ENCODE measurements at regions not wholly inside any gene's neighbourhood (a gene's known extent, or its start where the extent isn't known, plus 50 kb on each side); places are given as distances from the start of the nearest gene placed in this dataset.

DNA sequence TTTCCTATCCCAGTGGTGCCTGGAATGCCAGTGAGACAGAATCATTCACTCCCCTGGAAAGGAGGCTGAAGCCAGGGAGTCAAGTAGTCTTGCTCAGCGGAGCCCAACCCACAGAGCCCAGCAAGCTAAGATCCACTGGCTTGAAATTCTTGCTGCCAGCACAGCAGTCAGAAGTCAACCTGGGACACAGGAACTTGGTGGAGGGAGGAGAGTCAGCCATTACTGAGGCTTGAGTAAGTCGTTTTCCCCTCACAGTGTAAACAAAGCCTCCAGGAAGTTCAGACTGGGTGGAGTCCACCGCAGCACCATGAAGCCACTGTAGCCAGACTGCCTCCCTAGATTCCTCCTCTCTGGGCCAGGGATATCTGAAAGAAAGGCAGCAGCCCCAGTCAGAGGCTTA, 283.2 kb upstream of the CPEB2 start:
- H3K36me3 ChIP-seq (ENCODE audit: insufficient read depth, low read length) = no peaks in the 10 kb centered on the region
- peak overlapping the region; percentile 6 for H2AFZ ChIP-seq (ENCODE audit: low read length)
- H3K4me1 ChIP-seq (ENCODE audit: insufficient read depth, low read length) = peaks cover 18% of the 10 kb centered on the region
- no peaks in the 10 kb centered on the region for H4K20me1 ChIP-seq (ENCODE audit: insufficient read depth, low read length)
- no peak overlapping the region for H3K4me3 ChIP-seq (ENCODE audit: insufficient read depth, low read length)
- no peaks in the 10 kb centered on the region for H3K27me3 ChIP-seq (ENCODE audit: insufficient read depth, low read length)
- no peaks in the 10 kb centered on the region for H3K9me3 ChIP-seq (ENCODE audit: low read depth, low read length)
- TF ChIP-seq, protein P1, sequence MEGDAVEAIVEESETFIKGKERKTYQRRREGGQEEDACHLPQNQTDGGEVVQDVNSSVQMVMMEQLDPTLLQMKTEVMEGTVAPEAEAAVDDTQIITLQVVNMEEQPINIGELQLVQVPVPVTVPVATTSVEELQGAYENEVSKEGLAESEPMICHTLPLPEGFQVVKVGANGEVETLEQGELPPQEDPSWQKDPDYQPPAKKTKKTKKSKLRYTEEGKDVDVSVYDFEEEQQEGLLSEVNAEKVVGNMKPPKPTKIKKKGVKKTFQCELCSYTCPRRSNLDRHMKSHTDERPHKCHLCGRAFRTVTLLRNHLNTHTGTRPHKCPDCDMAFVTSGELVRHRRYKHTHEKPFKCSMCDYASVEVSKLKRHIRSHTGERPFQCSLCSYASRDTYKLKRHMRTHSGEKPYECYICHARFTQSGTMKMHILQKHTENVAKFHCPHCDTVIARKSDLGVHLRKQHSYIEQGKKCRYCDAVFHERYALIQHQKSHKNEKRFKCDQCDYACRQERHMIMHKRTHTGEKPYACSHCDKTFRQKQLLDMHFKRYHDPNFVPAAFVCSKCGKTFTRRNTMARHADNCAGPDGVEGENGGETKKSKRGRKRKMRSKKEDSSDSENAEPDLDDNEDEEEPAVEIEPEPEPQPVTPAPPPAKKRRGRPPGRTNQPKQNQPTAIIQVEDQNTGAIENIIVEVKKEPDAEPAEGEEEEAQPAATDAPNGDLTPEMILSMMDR (IDR thresholded peaks at IDR 0.05; ENCODE audit: extremely low read depth, low read depth, low read length) = no peak
- DNase-seq (ENCODE audit: insufficient read length, low spot score, missing footprints) = no peak
- H3K27ac ChIP-seq (ENCODE audit: low read depth, low read length) = peak overlapping the region; percentile 35
- H3K4me2 ChIP-seq (ENCODE audit: insufficient read depth, low read length) = no peak overlapping the region
- no peaks in the 10 kb centered on the region for H3K79me2 ChIP-seq (ENCODE audit: insufficient read depth, low read length)

DNA sequence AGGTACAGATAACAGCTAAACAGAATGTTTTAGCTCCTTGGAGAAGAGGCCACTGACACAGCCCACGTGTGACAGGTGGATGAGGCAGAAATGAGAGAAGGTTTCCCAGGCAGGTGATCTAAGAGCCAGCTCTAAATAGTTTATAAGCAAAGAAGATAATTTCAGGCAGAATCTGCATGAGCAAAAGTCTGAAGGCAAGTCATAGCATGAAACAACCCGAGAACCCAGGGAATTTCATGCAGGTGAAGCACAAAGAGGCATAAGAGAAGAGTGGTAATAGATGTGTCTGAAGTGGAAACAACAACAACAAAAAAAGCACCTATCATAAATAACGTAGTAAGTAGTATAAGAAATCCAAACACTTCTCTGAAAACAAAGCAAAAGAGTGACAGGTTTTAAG, 275.8 kb upstream of the CPEB2 start:
- Histone ChIP-seq H3K27me3 (ENCODE audit: insufficient read depth, low read length) (no peaks in the 10 kb centered on the region), H2AFZ (ENCODE audit: low read length) (no peak overlapping the region), H3K4me2 (ENCODE audit: insufficient read depth, low read length) (peak overlapping the region; percentile 24), H3K4me3 (ENCODE audit: insufficient read depth, low read length) (no peak overlapping the region), H4K20me1 (ENCODE audit: insufficient read depth, low read length) (no peaks in the 10 kb centered on the region), H3K36me3 (ENCODE audit: insufficient read depth, low read length) (no peaks in the 10 kb centered on the region), H3K27ac (ENCODE audit: low read depth, low read length) (no peak overlapping the region), H3K4me1 (ENCODE audit: insufficient read depth, low read length) (peaks cover 9% of the 10 kb centered on the region), H3K9me3 (ENCODE audit: low read depth, low read length) (no peaks in the 10 kb centered on the region), H3K79me2 (ENCODE audit: insufficient read depth, low read length) (no peaks in the 10 kb centered on the region)
- TF ChIP-seq, protein P1 (IDR thresholded peaks at IDR 0.05; ENCODE audit: extremely low read depth, low read depth, low read length) = no peak
- DNase-seq (ENCODE audit: insufficient read length, low spot score, missing footprints) = no peak

DNA sequence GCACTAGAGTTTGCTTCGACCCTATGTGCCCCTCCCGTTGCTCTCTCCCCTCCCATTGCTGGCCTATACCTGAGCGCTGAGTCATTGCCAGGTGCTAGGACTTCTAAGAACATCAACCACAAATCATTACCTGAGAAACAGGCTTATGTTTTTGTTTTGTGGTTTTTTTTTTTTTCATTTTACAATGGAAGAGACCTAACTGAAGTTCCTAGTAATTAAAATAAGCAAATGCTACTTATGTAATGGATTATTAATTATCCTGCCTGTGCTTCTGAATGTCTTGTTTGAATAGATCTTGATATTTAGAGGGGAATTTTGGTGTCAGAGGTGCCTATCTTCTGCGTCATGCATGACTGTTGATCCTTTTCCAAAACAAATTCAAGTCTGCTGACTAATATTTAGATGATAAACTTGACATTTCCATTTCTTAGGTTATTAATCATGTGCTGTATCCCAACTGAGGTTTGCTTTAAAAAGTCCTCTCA, 275.4 kb upstream of the CPEB2 start:
- Histone ChIP-seq H4K20me1 (ENCODE audit: insufficient read depth, low read length) (no peaks in the 10 kb centered on the region), H3K4me3 (ENCODE audit: insufficient read depth, low read length) (no peak overlapping the region), H3K27me3 (ENCODE audit: insufficient read depth, low read length) (no peaks in the 10 kb centered on the region), H3K79me2 (ENCODE audit: insufficient read depth, low read length) (no peaks in the 10 kb centered on the region), H3K27ac (ENCODE audit: low read depth, low read length) (no peak overlapping the region), H2AFZ (ENCODE audit: low read length) (no peak overlapping the region), H3K4me2 (ENCODE audit: insufficient read depth, low read length) (peak overlapping the region; percentile 24), H3K4me1 (ENCODE audit: insufficient read depth, low read length) (peaks cover 9% of the 10 kb centered on the region), H3K9me3 (ENCODE audit: low read depth, low read length) (no peaks in the 10 kb centered on the region), H3K36me3 (ENCODE audit: insufficient read depth, low read length) (no peaks in the 10 kb centered on the region)
- DNase-seq (ENCODE audit: insufficient read length, low spot score, missing footprints) = no peak
- TF ChIP-seq, protein P1 (IDR thresholded peaks at IDR 0.05; ENCODE audit: extremely low read depth, low read depth, low read length) = no peak

DNA sequence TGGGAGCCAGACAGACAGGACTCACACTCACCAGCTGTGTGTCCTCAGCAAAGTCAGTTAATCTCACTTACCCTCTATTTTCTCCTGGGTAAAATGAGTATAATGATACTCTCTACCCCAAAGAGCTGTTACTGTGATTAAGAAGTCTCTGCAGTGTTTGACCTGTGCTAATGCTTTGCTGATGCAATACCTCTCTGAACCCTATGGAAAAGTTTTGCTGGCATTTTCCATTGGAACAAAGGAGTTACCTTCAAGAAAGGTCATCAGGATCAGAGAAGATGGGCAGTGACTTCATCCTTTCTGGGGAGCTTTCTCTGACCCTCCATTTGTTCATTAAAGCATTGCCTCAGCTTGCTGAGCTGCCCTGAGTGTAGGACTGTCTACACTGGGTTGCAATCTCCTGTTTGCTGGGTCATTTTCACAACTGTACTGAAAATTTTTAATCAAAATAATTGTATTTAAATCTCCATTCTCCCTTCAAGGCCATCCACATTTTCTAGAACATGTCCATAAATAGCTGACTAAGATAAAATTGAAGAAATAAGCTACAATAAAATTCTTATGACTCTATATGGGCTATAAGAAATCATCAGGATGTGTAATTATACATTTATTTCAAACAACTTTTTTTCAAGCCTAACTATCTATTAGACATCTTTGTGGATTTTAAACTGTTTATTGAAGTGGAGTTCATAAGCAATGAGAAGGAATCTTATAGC, 272.8 kb upstream of the CPEB2 start:
- Histone ChIP-seq H3K4me1 (ENCODE audit: insufficient read depth, low read length) (peaks cover 9% of the 10 kb centered on the region), H3K36me3 (ENCODE audit: insufficient read depth, low read length) (no peaks in the 10 kb centered on the region), H3K27ac (ENCODE audit: low read depth, low read length) (no peak overlapping the region), H4K20me1 (ENCODE audit: insufficient read depth, low read length) (no peaks in the 10 kb centered on the region), H3K79me2 (ENCODE audit: insufficient read depth, low read length) (no peaks in the 10 kb centered on the region), H3K9me3 (ENCODE audit: low read depth, low read length) (no peaks in the 10 kb centered on the region), H2AFZ (ENCODE audit: low read length) (no peak overlapping the region), H3K4me2 (ENCODE audit: insufficient read depth, low read length) (no peak overlapping the region), H3K4me3 (ENCODE audit: insufficient read depth, low read length) (no peak overlapping the region), H3K27me3 (ENCODE audit: insufficient read depth, low read length) (no peaks in the 10 kb centered on the region)
- DNase-seq (ENCODE audit: insufficient read length, low spot score, missing footprints) = no peak
- TF ChIP-seq, protein P1 (IDR thresholded peaks at IDR 0.05; ENCODE audit: extremely low read depth, low read depth, low read length) = no peak
